AG09319 (cell line): ENCODE measurements at regions not wholly inside any gene's neighbourhood (a gene's known extent, or its start where the extent isn't known, plus 50 kb on each side); places are given as distances from the start of the nearest gene placed in this dataset.

Experiments
- DNase-seq: peaks from one replicate; pipeline ENCODE4 v3.0.0-alpha.2; 2010; ENCODE audit warnings: low read depth; ENCODE audit errors: extremely low read depth
- CTCF ChIP-seq: IDR thresholded peaks from 2 replicates; pipeline ENCODE4 v1.5.1; 2011; ENCODE audit warnings: low read depth, mild to moderate bottlenecking, inconsistent platforms, low read length, moderate library complexity

GRCh38 chr15:85847031-85847430, 52.3 kb upstream of the KLHL25 start:
- TF ChIP-seq CTCF: no peak
- no peak for DNase-seq

- DNase-seq: no peak
- no peak for TF ChIP-seq CTCF
Measured at GRCh38 chr15:85849946-85850345, 55.2 kb upstream of the KLHL25 start.

GRCh38 chr15:85852969-85853368, 58.2 kb upstream of the KLHL25 start:
- DNase-seq: no peak
- no peak for TF ChIP-seq CTCF

GRCh38 chr15:85854345-85855097, 59.8 kb upstream of the KLHL25 start:
- no peak for DNase-seq
- TF ChIP-seq CTCF: peak; percentile 82

GRCh38 chr15:85858586-85859375, 64.1 kb upstream of the KLHL25 start:
- DNase-seq: no peak

GRCh38 chr15:85859671-85860070, 64.9 kb upstream of the KLHL25 start:
- DNase-seq: no peak
- no peak for TF ChIP-seq CTCF

More at GRCh38 chr15:85858586-85859375, 64.1 kb upstream of the KLHL25 start:
- TF ChIP-seq CTCF: peak; percentile 72

- no peak for DNase-seq
- no peak for TF ChIP-seq CTCF
Measured at GRCh38 chr15:85860394-85861161, 65.9 kb upstream of the KLHL25 start.
